ENCODE measurements at regions not wholly inside any gene's neighbourhood (a gene's known extent, or its start where the extent isn't known, plus 50 kb on each side); places are given as distances from the start of the nearest gene placed in this dataset.
"Not testable (repeated sequence)": the region's sequence is repeated elsewhere in the genome, so short reads cannot be mapped to it uniquely, and the experiment has no call there.

GRCh38 chr14:45811155-45811554 is 558.2 kb upstream of the MIS18BP1 start:
- H3K4me3 ChIP-seq (ENCODE audit: control insufficient read depth, low read depth, low read length) = no peak overlapping the region
- no peak for TF ChIP-seq CTCF (conservative IDR thresholded peaks at IDR 0.05; ENCODE audit: control insufficient read depth, insufficient read depth, low read depth, low read length)
- no peak for DNase-seq (ENCODE audit: low read depth)

GRCh38 chr14:45810152-45810872 is 557.3 kb upstream of the MIS18BP1 start:
- no peak overlapping the region for H3K4me3 ChIP-seq (ENCODE audit: control insufficient read depth, low read depth, low read length)
- no peak for TF ChIP-seq CTCF (conservative IDR thresholded peaks at IDR 0.05; ENCODE audit: control insufficient read depth, insufficient read depth, low read depth, low read length)
- no peak for DNase-seq (ENCODE audit: low read depth)

- no peak for DNase-seq (ENCODE audit: low read depth)
- TF ChIP-seq CTCF (conservative IDR thresholded peaks at IDR 0.05; ENCODE audit: control insufficient read depth, insufficient read depth, low read depth, low read length) = no peak
- no peak overlapping the region for H3K4me3 ChIP-seq (ENCODE audit: control insufficient read depth, low read depth, low read length)
Measured at GRCh38 chr14:45807178-45807899, 554.3 kb upstream of the MIS18BP1 start.

- no peak for TF ChIP-seq CTCF (conservative IDR thresholded peaks at IDR 0.05; ENCODE audit: control insufficient read depth, insufficient read depth, low read depth, low read length)
- DNase-seq (ENCODE audit: low read depth) = no peak
- no peak overlapping the region for H3K4me3 ChIP-seq (ENCODE audit: control insufficient read depth, low read depth, low read length)
Measured at GRCh38 chr14:45799511-45799910, 546.5 kb upstream of the MIS18BP1 start.

GRCh38 chr14:45798659-45799058 is 545.7 kb upstream of the MIS18BP1 start:
- TF ChIP-seq CTCF (conservative IDR thresholded peaks at IDR 0.05; ENCODE audit: control insufficient read depth, insufficient read depth, low read depth, low read length) = no peak
- DNase-seq (ENCODE audit: low read depth) = no peak

GRCh38 chr14:45796006-45796405 is 543.0 kb upstream of the MIS18BP1 start:
- not testable (repeated sequence) for DNase-seq (ENCODE audit: low read depth); H3K4me3 ChIP-seq (ENCODE audit: control insufficient read depth, low read depth, low read length)

More at GRCh38 chr14:45798659-45799058, 545.7 kb upstream of the MIS18BP1 start:
- no peak overlapping the region for H3K4me3 ChIP-seq (ENCODE audit: control insufficient read depth, low read depth, low read length)

GRCh38 chr14:45793081-45793480 is 540.1 kb upstream of the MIS18BP1 start:
- TF ChIP-seq CTCF (conservative IDR thresholded peaks at IDR 0.05; ENCODE audit: control insufficient read depth, insufficient read depth, low read depth, low read length) = no peak
- DNase-seq (ENCODE audit: low read depth) = no peak

More at GRCh38 chr14:45793081-45793480, 540.1 kb upstream of the MIS18BP1 start:
- no peak overlapping the region for H3K4me3 ChIP-seq (ENCODE audit: control insufficient read depth, low read depth, low read length)

Measured in fibroblast of mammary gland (primary cell).